Mucosa of stomach (tissue), 1 donor: ENCODE measurements at regions not wholly inside any gene's neighbourhood (a gene's known extent, or its start where the extent isn't known, plus 50 kb on each side); places are given as distances from the start of the nearest gene placed in this dataset.

Experiments
- H3K27me3 ChIP-seq: one replicate; pipeline ENCODE4 v1.7.0; 2013; ENCODE audit warnings: mild to moderate bottlenecking, low read length; ENCODE audit not compliant: control insufficient read depth, insufficient read depth
- H3K36me3 ChIP-seq: one replicate; pipeline ENCODE4 v1.7.0; 2013; ENCODE audit warnings: low read length; ENCODE audit not compliant: control insufficient read depth, insufficient read depth
- H3K4me1 ChIP-seq: one replicate; pipeline ENCODE4 v1.7.0; 2013; ENCODE audit warnings: mild to moderate bottlenecking, low read length; ENCODE audit not compliant: control insufficient read depth, insufficient read depth
- H3K4me3 ChIP-seq: one replicate; pipeline ENCODE4 v1.7.0; 2013; ENCODE audit warnings: low read length
- H3K9ac ChIP-seq: one replicate; pipeline ENCODE4 v1.7.0; 2013; ENCODE audit warnings: mild to moderate bottlenecking, low read length, moderate library complexity
- H3K9me3 ChIP-seq: one replicate; pipeline ENCODE4 v1.7.0; 2013; ENCODE audit warnings: mild to moderate bottlenecking, low read length, moderate library complexity; ENCODE audit not compliant: control insufficient read depth
- donor health status: Pancreatic carcinoma.

DNA sequence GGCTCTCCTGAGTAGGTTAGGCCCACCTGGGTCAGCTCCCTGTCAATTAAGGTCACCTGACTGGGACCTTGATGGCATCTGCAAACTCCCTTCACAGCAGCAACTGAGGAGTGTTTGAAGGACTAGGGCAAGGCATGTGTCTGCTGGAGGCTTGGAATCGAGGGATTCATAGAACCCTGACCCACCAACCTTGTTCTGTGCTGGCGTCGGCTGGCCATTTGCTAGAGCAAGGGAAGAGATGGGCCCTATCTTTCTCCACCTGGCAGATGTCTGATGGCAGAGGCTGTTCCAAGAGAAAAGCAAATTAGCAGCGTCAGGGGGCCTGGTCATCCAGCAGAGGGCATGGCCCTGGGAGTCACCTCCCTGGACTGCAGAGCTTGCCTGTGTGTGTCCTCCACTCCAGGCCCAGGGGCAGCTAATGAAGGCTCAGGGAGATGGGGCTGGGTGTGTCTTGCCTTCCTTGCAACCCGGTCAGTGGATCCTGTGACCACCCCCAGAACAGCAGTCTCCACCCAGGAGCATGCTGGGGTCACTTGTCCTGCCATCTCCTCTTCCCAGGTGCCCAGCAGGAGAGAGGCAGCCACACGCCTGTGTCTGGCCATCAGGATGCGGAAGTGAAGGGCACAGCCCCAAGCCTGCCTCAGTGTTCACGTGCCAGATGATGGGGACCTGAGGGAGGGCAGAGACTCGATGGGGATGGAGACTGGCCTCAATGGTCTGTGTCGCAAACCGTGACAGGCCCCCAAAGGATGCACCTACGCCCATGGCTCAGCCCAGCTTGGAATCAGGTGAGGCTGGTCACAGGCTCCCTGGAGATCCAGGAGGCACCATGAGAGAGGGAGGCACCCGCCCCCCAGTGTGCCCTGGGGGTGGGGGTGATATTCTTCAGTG lies 53.9 kb downstream of the BARX1 start:
- peaks cover 3% of the 10 kb centered on the region for H3K27me3 ChIP-seq
- no peak overlapping the region for H3K9ac ChIP-seq
- H3K36me3 ChIP-seq = no peaks in the 10 kb centered on the region
- H3K4me3 ChIP-seq = no peak overlapping the region
- no peaks in the 10 kb centered on the region for H3K9me3 ChIP-seq
- H3K4me1 ChIP-seq = peaks cover 3% of the 10 kb centered on the region

DNA sequence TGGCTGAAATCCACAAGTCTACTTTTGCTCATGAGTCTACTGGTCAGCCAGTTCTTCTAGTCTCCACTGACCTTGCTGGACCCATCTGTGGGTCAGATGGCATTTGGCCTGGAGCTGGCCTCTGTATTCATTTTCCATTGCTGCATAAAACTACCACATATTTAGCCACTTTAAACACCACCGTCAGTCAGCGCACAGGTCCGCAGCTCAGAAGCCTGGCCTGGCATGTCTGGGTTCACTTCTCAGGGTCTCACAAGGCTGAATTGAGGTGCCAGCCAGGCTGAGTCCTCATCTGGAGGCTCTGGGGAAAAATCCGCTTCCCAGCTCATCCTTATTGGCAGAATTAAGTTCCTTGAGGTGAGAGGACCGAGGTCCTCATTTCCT lies 54.7 kb downstream of the BARX1 start:
- Histone ChIP-seq H3K4me1 (peaks cover 5% of the 10 kb centered on the region), H3K27me3 (peaks cover 3% of the 10 kb centered on the region), H3K4me3 (no peak overlapping the region), H3K9ac (no peak overlapping the region), H3K36me3 (no peaks in the 10 kb centered on the region), H3K9me3 (no peaks in the 10 kb centered on the region)

- H3K9me3 ChIP-seq = no peaks in the 10 kb centered on the region
These were observed 55.3 kb downstream of the BARX1 start for GRCh38 chr9:93899609-93900435.

DNA sequence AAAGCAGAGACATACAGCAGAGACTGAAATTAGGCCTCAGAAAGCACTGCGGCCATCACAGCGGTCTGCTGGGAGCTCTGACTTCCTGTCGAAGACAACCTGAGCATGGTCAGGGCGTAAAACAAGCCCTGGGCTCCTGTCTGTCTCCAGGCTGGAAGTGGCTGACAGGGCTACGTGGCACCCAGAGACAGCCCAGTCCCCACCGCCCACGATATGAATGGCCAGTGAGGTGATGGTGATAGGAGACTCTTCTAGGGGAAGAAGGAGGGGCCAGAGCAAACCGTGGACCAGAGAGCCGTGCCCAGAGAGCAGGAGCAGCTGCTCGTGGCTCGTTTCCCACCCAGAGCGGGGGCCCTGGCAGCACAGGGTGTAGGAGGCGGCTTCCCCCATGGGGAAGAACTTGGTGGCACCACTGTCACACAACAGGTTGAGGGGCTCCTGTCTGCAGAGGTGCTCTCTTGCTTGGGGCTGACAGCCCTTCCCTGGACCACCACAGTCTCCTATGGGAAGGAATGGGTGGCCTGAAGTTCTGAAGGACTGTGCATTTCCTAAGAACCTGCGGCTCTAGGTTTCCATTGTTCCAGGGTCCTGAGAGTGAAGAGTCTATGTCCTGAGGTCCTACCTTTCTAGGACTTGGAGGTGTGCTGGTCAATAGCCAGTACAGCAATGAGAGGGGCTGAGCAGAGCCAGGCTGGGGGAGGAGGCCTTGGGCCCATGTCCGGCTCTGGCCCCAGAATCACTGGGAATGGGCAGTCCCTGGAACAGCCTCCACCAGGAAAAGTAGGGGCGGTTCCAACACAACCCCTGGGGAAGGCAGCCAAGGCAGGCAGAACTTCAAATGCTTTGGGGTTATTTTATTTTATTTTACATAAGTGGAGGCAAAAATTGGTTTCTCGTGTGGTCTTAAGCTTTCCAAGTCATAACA lies 56.4 kb downstream of the BARX1 start:
- H3K27me3 ChIP-seq = peaks cover 3% of the 10 kb centered on the region
- H3K4me1 ChIP-seq = peaks cover 20% of the 10 kb centered on the region
- H3K4me3 ChIP-seq = no peak overlapping the region
- H3K36me3 ChIP-seq = no peaks in the 10 kb centered on the region
- H3K9ac ChIP-seq = no peak overlapping the region
- no peaks in the 10 kb centered on the region for H3K9me3 ChIP-seq

More at GRCh38 chr9:93899609-93900435, 55.3 kb downstream of the BARX1 start:
- Histone ChIP-seq H3K9ac (no peak overlapping the region), H3K4me1 (peaks cover 11% of the 10 kb centered on the region), H3K27me3 (peaks cover 3% of the 10 kb centered on the region), H3K36me3 (no peaks in the 10 kb centered on the region), H3K4me3 (no peak overlapping the region)

DNA sequence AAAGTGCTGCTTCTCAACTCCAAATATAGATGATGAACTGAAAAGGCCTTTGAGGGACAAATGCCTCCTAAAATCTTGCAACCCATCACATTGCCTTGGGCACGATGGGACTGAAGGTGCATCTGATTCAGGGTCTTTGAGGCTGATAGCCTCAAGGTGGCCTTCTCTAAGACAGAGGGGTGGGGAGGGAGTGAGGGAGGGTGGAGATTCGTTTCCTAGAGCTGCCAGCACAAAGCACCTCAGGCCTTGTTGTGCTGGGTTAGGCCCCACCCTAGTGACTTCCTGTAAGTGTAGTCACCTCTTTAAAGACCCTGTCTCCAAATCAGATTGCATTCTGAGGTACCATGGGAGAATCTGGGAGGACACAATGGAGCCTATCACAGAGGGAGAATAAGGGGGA lies 57.1 kb downstream of the BARX1 start:
- H3K9ac ChIP-seq = no peak overlapping the region
- H3K36me3 ChIP-seq = no peaks in the 10 kb centered on the region
- no peaks in the 10 kb centered on the region for H3K9me3 ChIP-seq
- peaks cover 28% of the 10 kb centered on the region for H3K4me1 ChIP-seq
- H3K27me3 ChIP-seq = no peaks in the 10 kb centered on the region
- no peak overlapping the region for H3K4me3 ChIP-seq

DNA sequence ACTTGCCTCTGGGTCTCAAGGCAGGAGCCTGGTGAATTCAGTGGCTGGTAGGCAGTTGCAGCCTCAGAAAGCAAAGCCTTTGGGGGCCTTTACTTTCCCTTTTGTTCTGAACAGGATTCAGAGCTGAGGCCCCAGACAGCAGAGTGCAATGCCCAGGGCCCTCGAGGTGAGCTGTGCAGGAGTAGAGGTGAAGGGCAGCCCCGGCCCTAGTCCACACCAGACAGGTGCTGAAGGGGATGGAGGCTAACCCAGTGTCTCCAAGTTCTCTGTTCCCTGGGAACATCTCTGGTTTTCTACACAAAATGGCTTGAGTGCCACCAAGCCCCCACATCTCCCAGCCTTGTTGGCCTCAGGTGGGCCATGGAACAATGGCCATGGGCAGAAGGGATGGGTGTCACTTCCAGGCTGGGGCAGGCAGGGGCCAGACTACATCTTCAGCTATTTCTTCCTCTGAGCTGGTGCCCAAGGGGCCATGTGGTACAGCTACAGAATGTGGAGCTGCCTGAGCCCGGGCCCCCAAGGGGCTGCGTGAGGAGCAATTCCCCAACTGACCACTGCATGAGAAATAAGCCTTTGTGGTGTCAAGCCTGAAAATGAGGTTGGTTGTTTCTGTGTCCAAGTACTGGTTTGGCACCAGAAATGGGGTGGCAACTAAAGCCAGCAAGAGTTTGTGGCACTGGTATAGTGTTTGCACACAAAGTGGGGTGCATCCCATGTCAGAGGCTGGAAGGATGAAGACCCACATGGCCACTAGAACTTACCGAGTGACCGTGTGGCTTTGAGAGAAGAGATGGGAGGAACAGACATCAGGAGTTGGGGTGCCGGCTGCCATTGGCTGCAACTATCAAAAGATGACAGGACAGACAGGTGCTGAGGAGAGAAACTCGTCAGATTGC lies 57.8 kb downstream of the BARX1 start:
- H3K36me3 ChIP-seq = no peaks in the 10 kb centered on the region
- H3K9me3 ChIP-seq = peaks cover 2% of the 10 kb centered on the region
- no peak overlapping the region for H3K4me3 ChIP-seq
- peaks cover 33% of the 10 kb centered on the region for H3K4me1 ChIP-seq
- H3K27me3 ChIP-seq = no peaks in the 10 kb centered on the region
- no peak overlapping the region for H3K9ac ChIP-seq

DNA sequence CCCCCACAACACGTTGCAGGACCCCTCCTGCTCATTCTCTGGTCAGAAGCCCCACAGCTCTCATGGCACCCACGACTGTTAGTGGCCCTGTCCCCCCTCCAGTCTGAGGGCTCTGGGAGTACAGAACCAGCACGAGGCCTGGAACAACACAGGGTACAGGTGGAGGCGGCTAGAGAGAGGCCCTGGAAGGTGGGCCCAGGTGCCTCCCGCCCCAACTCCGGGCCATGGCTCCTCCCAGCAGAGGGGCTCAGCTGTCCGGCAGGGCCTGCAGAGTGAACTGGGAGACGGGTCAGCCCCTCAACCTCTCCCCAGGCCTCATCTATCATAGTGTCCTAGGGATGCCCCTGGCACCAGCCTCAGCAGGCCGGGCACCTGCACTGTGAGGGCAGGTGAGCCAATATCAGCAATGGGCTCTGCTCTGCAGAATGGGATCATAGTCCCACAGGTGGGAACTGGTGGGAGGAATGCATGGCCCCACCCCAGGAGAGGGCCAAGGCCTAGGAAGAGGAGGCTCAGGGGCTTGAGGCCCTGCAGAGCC lies 58.6 kb downstream of the BARX1 start:
- Histone ChIP-seq H3K36me3 (no peaks in the 10 kb centered on the region), H3K9me3 (peaks cover 7% of the 10 kb centered on the region), H3K4me3 (no peak overlapping the region), H3K9ac (no peak overlapping the region), H3K4me1 (peaks cover 40% of the 10 kb centered on the region), H3K27me3 (no peaks in the 10 kb centered on the region)

DNA sequence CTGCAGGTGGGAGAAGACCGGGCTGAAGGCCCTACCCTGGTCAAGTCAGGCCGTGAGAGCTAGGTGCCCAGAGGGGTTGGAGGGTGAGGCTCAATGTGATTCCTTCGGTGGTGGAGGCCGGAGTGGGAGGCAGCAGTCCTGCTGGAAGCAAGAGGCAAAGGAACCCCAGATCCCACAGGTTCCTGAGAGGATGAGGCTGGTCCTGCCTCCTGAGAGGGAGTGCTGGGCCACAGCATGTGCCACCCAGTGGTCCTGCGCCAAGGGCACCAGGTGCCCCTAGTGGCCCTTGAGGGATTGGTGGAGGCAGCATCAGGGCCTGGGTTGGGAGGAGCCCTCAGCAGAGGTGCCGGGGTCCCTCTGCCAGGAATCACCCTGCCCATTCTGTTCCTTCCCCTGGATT lies 59.1 kb downstream of the BARX1 start:
- no peak overlapping the region for H3K9ac ChIP-seq
- H3K36me3 ChIP-seq = no peaks in the 10 kb centered on the region
- no peaks in the 10 kb centered on the region for H3K27me3 ChIP-seq
- peaks cover 7% of the 10 kb centered on the region for H3K9me3 ChIP-seq
- peaks cover 45% of the 10 kb centered on the region for H3K4me1 ChIP-seq
- no peak overlapping the region for H3K4me3 ChIP-seq

- Histone ChIP-seq H3K36me3 (no peaks in the 10 kb centered on the region), H3K4me3 (no peak overlapping the region), H3K9ac (no peak overlapping the region), H3K4me1 (peaks cover 50% of the 10 kb centered on the region), H3K27me3 (no peaks in the 10 kb centered on the region), H3K9me3 (peaks cover 7% of the 10 kb centered on the region)
These were observed 59.6 kb downstream of the BARX1 start for GRCh38 chr9:93895535-93895934.

- H3K9me3 ChIP-seq = peaks cover 7% of the 10 kb centered on the region
- H3K36me3 ChIP-seq = no peaks in the 10 kb centered on the region
- H3K4me1 ChIP-seq = peaks cover 50% of the 10 kb centered on the region
- no peak overlapping the region for H3K4me3 ChIP-seq
- no peaks in the 10 kb centered on the region for H3K27me3 ChIP-seq
- no peak overlapping the region for H3K9ac ChIP-seq
These were observed 60.5 kb downstream of the BARX1 start for GRCh38 chr9:93894691-93895079.
